CD14-positive monocyte (primary cell): ENCODE measurements at regions not wholly inside any gene's neighbourhood (a gene's known extent, or its start where the extent isn't known, plus 50 kb on each side); places are given as distances from the start of the nearest gene placed in this dataset.

Experiments used
- DNase-seq, 3 donors: peaks; one replicate each; pipeline ENCODE4 v3.0.0-alpha.2; 2011 to 2022
- H2AFZ ChIP-seq: 2 replicates; pipeline ENCODE4 v1.6.0; 2012; ENCODE audit warnings: mild to moderate bottlenecking, low read depth, low read length, inconsistent platforms; ENCODE audit not compliant: insufficient read depth, poor library complexity, severe bottlenecking
- H3K27ac ChIP-seq, 2 donors: 1 replicate in 1 of 2; 2 replicates in 1 of 2; pipeline ENCODE4 v1.5.1; 2012 to 2013; ENCODE audit warnings: low read length in 2 of 2, control low read depth in 1 of 2, inconsistent platforms in 1 of 2, low read depth in 1 of 2, mild to moderate bottlenecking in 1 of 2
- H3K27me3 ChIP-seq, 2 donors: one replicate each; pipeline versions ENCODE4 v1.6.0 to v1.6.1; 2011 to 2013; ENCODE audit warnings: low read length in 2 of 2; ENCODE audit not compliant: control insufficient read depth in 2 of 2, insufficient read depth in 2 of 2
- H3K36me3 ChIP-seq, 2 donors: replicated peaks in 1 of 2; 1 replicate in 1 of 2; 2 replicates in 1 of 2; pipeline versions ENCODE4 v1.5.1 to v1.6.1; 2012 to 2013; ENCODE audit warnings: low read length in 2 of 2, control low read depth in 1 of 2, inconsistent platforms in 1 of 2, mild to moderate bottlenecking in 1 of 2; ENCODE audit not compliant: insufficient read depth in 2 of 2, control insufficient read depth in 1 of 2
- H3K4me1 ChIP-seq, 2 donors: 1 replicate in 1 of 2; 2 replicates in 1 of 2; pipeline versions ENCODE4 v1.5.1 to v1.6.1; 2012 to 2013; ENCODE audit warnings: low read length in 2 of 2, control low read depth in 1 of 2, inconsistent platforms in 1 of 2, mild to moderate bottlenecking in 1 of 2, moderate library complexity in 1 of 2; ENCODE audit not compliant: insufficient read depth in 2 of 2, control insufficient read depth in 1 of 2
- H3K4me2 ChIP-seq: replicated peaks from 2 replicates; pipeline ENCODE3; 2012; ENCODE audit warnings: low read length, moderate library complexity, mild to moderate bottlenecking; ENCODE audit not compliant: poor library complexity, severe bottlenecking; ENCODE audit errors: extremely low read depth
- H3K4me3 ChIP-seq, 3 experiments: fragments of 200-600 bp in 1 of 3; sonication (generic) in 1 of 3; replicated peaks in 1 of 3; 1 replicate in 2 of 3; 2 replicates in 1 of 3; pipeline ENCODE4 v1.5.1; 2011 to 2013; ENCODE audit warnings: low read length in 3 of 3, mild to moderate bottlenecking in 3 of 3, control low read depth in 2 of 3, low read depth in 2 of 3, inconsistent platforms in 1 of 3, moderate library complexity in 1 of 3
- H3K79me2 ChIP-seq: 2 replicates; pipeline ENCODE4 v1.6.0; 2012; ENCODE audit warnings: mild to moderate bottlenecking, control low read depth, inconsistent platforms, low read length, moderate library complexity; ENCODE audit not compliant: insufficient read depth
- H3K9ac ChIP-seq: 2 replicates; pipeline ENCODE4 v1.6.0; 2017; ENCODE audit warnings: low read length, mild to moderate bottlenecking; ENCODE audit not compliant: insufficient read depth, poor library complexity, severe bottlenecking
- H3K9me3 ChIP-seq, 2 donors: replicated peaks in 1 of 2; 1 replicate in 1 of 2; 2 replicates in 1 of 2; pipeline versions ENCODE4 v1.5.1 to v1.6.1; 2012 to 2013; ENCODE audit warnings: low read length in 2 of 2, control low read depth in 1 of 2; ENCODE audit not compliant: control insufficient read depth in 1 of 2, insufficient read depth in 1 of 2
- H4K20me1 ChIP-seq: 2 replicates; pipeline ENCODE4 v1.6.0; 2012; ENCODE audit warnings: mild to moderate bottlenecking, low read length, control low read depth, moderate library complexity; ENCODE audit not compliant: insufficient read depth
- H3K27ac Mint-ChIP-seq, 7 donors: one replicate each; pipeline ENCODE4 v1.8.0; 2020; ENCODE audit warnings: mild to moderate bottlenecking in 7 of 7, mixed read lengths in 7 of 7, moderate library complexity in 6 of 7, inconsistent platforms in 2 of 7
- H3K27me3 Mint-ChIP-seq, 3 donors: one replicate each; pipeline ENCODE4 v1.8.0; 2021 to 2022; ENCODE audit warnings: low read depth in 3 of 3, mild to moderate bottlenecking in 3 of 3, mixed read lengths in 3 of 3, moderate library complexity in 3 of 3, inconsistent platforms in 1 of 3
- H3K36me3 Mint-ChIP-seq, 2 donors: one replicate each; pipeline ENCODE4 v1.8.0; 2020; ENCODE audit warnings: mixed read lengths in 2 of 2, inconsistent platforms in 1 of 2, mild to moderate bottlenecking in 1 of 2
- H3K4me1 Mint-ChIP-seq: one replicate; pipeline ENCODE4 v1.8.0; 2020; ENCODE audit warnings: mild to moderate bottlenecking, mixed read lengths
- H3K4me3 Mint-ChIP-seq, 2 donors: one replicate each; pipeline ENCODE4 v1.8.0; 2020; ENCODE audit warnings: mild to moderate bottlenecking in 2 of 2, mixed read lengths in 2 of 2, moderate library complexity in 1 of 2
- H3K9me3 Mint-ChIP-seq, 7 donors: one replicate each; pipeline ENCODE4 v1.8.0; 2020 to 2022; ENCODE audit warnings: mixed read lengths in 7 of 7, mild to moderate bottlenecking in 6 of 7, moderate library complexity in 6 of 7, inconsistent platforms in 2 of 7
- CTCF ChIP-seq: fragments of 200-600 bp; IDR thresholded peaks from one replicate; pipeline ENCODE4 v1.8.0; 2022; ENCODE audit warnings: antibody characterized with exemption, mild to moderate bottlenecking
- WGBS: methylation state at CpG from one replicate; pipeline ENCODE4 v1.1.5; 2013; ENCODE audit warnings: missing lambda C conversion rate; ENCODE audit not compliant: insufficient coverage; 5-methylcytosine and 5-hydroxymethylcytosine counted together
- intact Hi-C, 2 donors: fragments of 100-400 bp; cut with micrococcal nuclease; formaldehyde crosslinking; loops; one replicate each; pipeline versions ENCODE4 v1.15.0 to v1.15.1; 2023

GRCh38 chr2:147789720-147790119 is 55.1 kb upstream of the ACVR2A start:
- no peak for TF ChIP-seq CTCF
- no peaks in the 10 kb centered on the region for H3K79me2 ChIP-seq
- Mint-ChIP-seq H3K27me3 (no peaks in the 10 kb centered on the region), H3K9me3 (peaks cover 0 to 3% (median 1%) of the 10 kb centered on the region in 7 donors), H3K4me3 (no peak overlapping the region), H3K4me1 (no peaks in the 10 kb centered on the region), H3K36me3 (no peaks in the 10 kb centered on the region), H3K27ac (no peak overlapping the region)
- no peak overlapping the region for H3K4me3 ChIP-seq
- H3K36me3 ChIP-seq = no peaks in the 10 kb centered on the region
- no peak overlapping the region for H3K27ac ChIP-seq
- H3K9ac ChIP-seq = no peak overlapping the region
- no CpG with 5 or more reads among the region's 3 CpGs for WGBS
- H3K27me3 ChIP-seq = no peaks in the 10 kb centered on the region
- H2AFZ ChIP-seq = no peak overlapping the region
- no peak for DNase-seq
- H3K4me2 ChIP-seq = no peak overlapping the region
- intact Hi-C loops = no loop called here
- H4K20me1 ChIP-seq = no peaks in the 10 kb centered on the region
- no peaks in the 10 kb centered on the region for H3K4me1 ChIP-seq
- no peaks in the 10 kb centered on the region for H3K9me3 ChIP-seq

GRCh38 chr2:147789287-147789686 is 55.5 kb upstream of the ACVR2A start:
- Histone ChIP-seq H3K9ac (no peak overlapping the region), H4K20me1 (no peaks in the 10 kb centered on the region), H3K9me3 (no peaks in the 10 kb centered on the region), H2AFZ (no peak overlapping the region), H3K4me1 (no peaks in the 10 kb centered on the region), H3K36me3 (no peaks in the 10 kb centered on the region), H3K4me2 (no peak overlapping the region), H3K27me3 (no peaks in the 10 kb centered on the region), H3K79me2 (no peaks in the 10 kb centered on the region), H3K4me3 (no peak overlapping the region), H3K27ac (no peak overlapping the region)
- H3K27me3 Mint-ChIP-seq = no peaks in the 10 kb centered on the region
- no peak overlapping the region for H3K27ac Mint-ChIP-seq
- WGBS = no CpG with 5 or more reads among the region's 2 CpGs
- H3K9me3 Mint-ChIP-seq = peaks cover 0 to 3% (median 1%) of the 10 kb centered on the region in 7 donors
- no peaks in the 10 kb centered on the region for H3K36me3 Mint-ChIP-seq
- TF ChIP-seq CTCF = no peak
- H3K4me3 Mint-ChIP-seq = no peak overlapping the region
- no peaks in the 10 kb centered on the region for H3K4me1 Mint-ChIP-seq
- DNase-seq = no peak
- intact Hi-C loops = no loop called here
